H1 (cell line): ENCODE measurements at regions not wholly inside any gene's neighbourhood (a gene's known extent, or its start where the extent isn't known, plus 50 kb on each side); places are given as distances from the start of the nearest gene placed in this dataset.

Source experiments
- CTCF ChIA-PET: fragments of 300-600 bp; sonication (Branson Sonifier 250); formaldehyde crosslinking; loops from one replicate; lab custom pipeline; 2021; ENCODE audit not compliant: partially characterized antibody; lab: Charles Lee
- POLR2A ChIA-PET: fragments of 300-600 bp; sonication (Branson Sonifier 250); formaldehyde crosslinking; loops from one replicate; lab custom pipeline; 2021; ENCODE audit warnings: inconsistent platforms; ENCODE audit not compliant: partially characterized antibody; lab: Charles Lee
- DNase-seq, 2 experiments: peaks; one replicate each; pipeline versions ENCODE4 v3.0.0 to v3.0.0-alpha.2; 2010 to 2022; ENCODE audit warnings: low spot score in 2 of 2, low read depth in 1 of 2, mixed read lengths in 1 of 2
- FAIRE-seq: peaks from 2 replicates; lab custom pipeline; 2011; peaks lifted over from hg19 to GRCh38; lab: Jason Lieb, UNC
- H2AFZ ChIP-seq: 2 replicates; pipeline ENCODE4 v1.8.1; 2012; ENCODE audit warnings: low read length, inconsistent platforms
- H2AK5ac ChIP-seq: 2 replicates; pipeline ENCODE4 v1.6.1; 2013; ENCODE audit warnings: low read depth, low read length
- H2BK120ac ChIP-seq: replicated peaks from 2 replicates; pipeline ENCODE3; 2013; ENCODE audit warnings: low read depth, low read length, inconsistent platforms
- H2BK12ac ChIP-seq: 2 replicates; pipeline ENCODE4 v1.6.1; 2013; ENCODE audit warnings: low read depth, low read length
- H2BK15ac ChIP-seq: 2 replicates; pipeline ENCODE4 v1.6.1; 2013; ENCODE audit warnings: low read length
- H2BK20ac ChIP-seq: 2 replicates; pipeline ENCODE4 v1.6.1; 2013; ENCODE audit warnings: low read length
- H2BK5ac ChIP-seq: 2 replicates; pipeline ENCODE4 v1.6.1; 2013; ENCODE audit warnings: low read depth, low read length
- H3K14ac ChIP-seq: 2 replicates; pipeline ENCODE4 v1.6.1; 2013; ENCODE audit warnings: inconsistent platforms; ENCODE audit not compliant: insufficient read length
- H3K18ac ChIP-seq: 2 replicates; pipeline ENCODE4 v1.6.1; 2013; ENCODE audit warnings: low read length; ENCODE audit errors: extremely low read depth
- H3K23ac ChIP-seq: 2 replicates; pipeline ENCODE4 v1.6.1; 2013; ENCODE audit warnings: inconsistent platforms; ENCODE audit not compliant: insufficient read length
- H3K23me2 ChIP-seq: 2 replicates; pipeline ENCODE4 v1.6.1; 2013; ENCODE audit warnings: low read depth, low read length
- H3K27ac ChIP-seq: 2 replicates; pipeline ENCODE4 v1.6.1; 2011; ENCODE audit warnings: low read depth, low read length, inconsistent platforms
- H3K27me3 ChIP-seq, 4 experiments: replicated peaks in 1 of 4; 1 replicate in 1 of 4; 2 replicates in 3 of 4; pipeline versions ENCODE4 v1.6.1 to v1.8.1; 2011 to 2013; ENCODE audit warnings: low read length in 3 of 4, mild to moderate bottlenecking in 3 of 4, inconsistent platforms in 2 of 4, mixed read lengths in 2 of 4, moderate library complexity in 1 of 4; ENCODE audit not compliant: control insufficient read depth in 3 of 4, insufficient read depth in 3 of 4; ENCODE audit errors: extremely low read depth in 1 of 4
- H3K36me3 ChIP-seq, 4 experiments: 2 replicates each; pipeline versions ENCODE4 v1.6.1 to v1.8.1; 2011 to 2013; ENCODE audit warnings: mild to moderate bottlenecking in 4 of 4, low read length in 3 of 4, moderate library complexity in 2 of 4, control low read depth in 1 of 4, inconsistent platforms in 1 of 4; ENCODE audit not compliant: insufficient read depth in 4 of 4, control insufficient read depth in 2 of 4
- H3K4ac ChIP-seq: replicated peaks from 2 replicates; pipeline ENCODE3; 2013; ENCODE audit warnings: low read length, low read depth, mixed read lengths, inconsistent platforms; ENCODE audit not compliant: insufficient read length
- H3K4me1 ChIP-seq, 4 experiments: replicated peaks in 1 of 4; 1 replicate in 1 of 4; 2 replicates in 3 of 4; pipeline versions ENCODE4 v1.6.1 to v1.8.1; 2011 to 2013; ENCODE audit warnings: low read length in 3 of 4, inconsistent platforms in 2 of 4, mixed read lengths in 1 of 4; ENCODE audit not compliant: insufficient read depth in 4 of 4, control insufficient read depth in 3 of 4
- H3K4me2 ChIP-seq, 2 experiments: 2 replicates each; pipeline versions ENCODE4 v1.6.1 to v1.8.1; 2011 to 2013; ENCODE audit warnings: low read depth in 2 of 2, low read length in 2 of 2, control low read depth in 1 of 2, inconsistent platforms in 1 of 2, mild to moderate bottlenecking in 1 of 2; ENCODE audit not compliant: insufficient read depth in 1 of 2
- H3K4me3 ChIP-seq, 4 experiments: fragments of 200-600, 300-600 bp in 1 of 4; sonication (generic), shearing (Covaris generic), sonication (Bioruptor Twin) in 1 of 4; 2 replicates each; pipeline versions ENCODE4 v1.5.1 to v1.8.1; 2011 to 2016; ENCODE audit warnings: low read length in 4 of 4, low read depth in 3 of 4, control low read depth in 2 of 4, inconsistent platforms in 2 of 4, mild to moderate bottlenecking in 2 of 4, mixed read lengths in 1 of 4, moderate library complexity in 1 of 4; ENCODE audit not compliant: insufficient read depth in 2 of 4; ENCODE audit errors: extremely low read depth in 1 of 4
- H3K56ac ChIP-seq: replicated peaks from 2 replicates; pipeline ENCODE3; 2013; ENCODE audit warnings: low read depth, mild to moderate bottlenecking, mixed read lengths, low read length, inconsistent platforms; ENCODE audit not compliant: insufficient read length
- H3K79me1 ChIP-seq: 2 replicates; pipeline ENCODE4 v1.6.1; 2013; ENCODE audit warnings: low read depth, low read length, control low read depth
- H3K79me2 ChIP-seq, 2 experiments: 2 replicates each; pipeline versions ENCODE4 v1.6.1 to v1.8.1; 2012 to 2013; ENCODE audit warnings: low read length in 2 of 2, mild to moderate bottlenecking in 2 of 2, inconsistent platforms in 1 of 2; ENCODE audit not compliant: insufficient read depth in 2 of 2, control insufficient read depth in 1 of 2
- H3K9ac ChIP-seq, 4 experiments: replicated peaks in 1 of 4; 1 replicate in 1 of 4; 2 replicates in 3 of 4; pipeline versions ENCODE4 v1.6.1 to v1.8.1; 2011 to 2013; ENCODE audit warnings: low read depth in 3 of 4, low read length in 3 of 4, control low read depth in 2 of 4, mild to moderate bottlenecking in 2 of 4, moderate library complexity in 2 of 4, inconsistent platforms in 1 of 4; ENCODE audit errors: extremely low read depth in 1 of 4
- H3K9me3 ChIP-seq, 2 experiments: 2 replicates each; pipeline versions ENCODE4 v1.6.1 to v1.8.1; 2012 to 2013; ENCODE audit warnings: mild to moderate bottlenecking in 2 of 2, moderate library complexity in 2 of 2, control low read depth in 1 of 2, inconsistent platforms in 1 of 2, low read depth in 1 of 2, low read length in 1 of 2, mixed read lengths in 1 of 2; ENCODE audit not compliant: insufficient read depth in 2 of 2
- H4K20me1 ChIP-seq, 2 experiments: replicated peaks in 1 of 2; 2 replicates each; pipeline versions ENCODE3 to v1.8.1; 2011 to 2013; ENCODE audit warnings: inconsistent platforms in 2 of 2, low read length in 2 of 2, mild to moderate bottlenecking in 1 of 2; ENCODE audit not compliant: insufficient read depth in 2 of 2, control insufficient read depth in 1 of 2
- H4K5ac ChIP-seq: 2 replicates; pipeline ENCODE4 v1.6.1; 2013; ENCODE audit warnings: low read length, low read depth, mixed read lengths, inconsistent platforms; ENCODE audit not compliant: insufficient read length
- H4K8ac ChIP-seq: 2 replicates; pipeline ENCODE4 v1.8.0; 2013; ENCODE audit warnings: mild to moderate bottlenecking, moderate library complexity, low read length, inconsistent platforms; ENCODE audit not compliant: insufficient read depth; ENCODE audit errors: extremely low read depth
- H4K91ac ChIP-seq: replicated peaks from 2 replicates; pipeline ENCODE3; 2013; ENCODE audit warnings: low read length, mixed read lengths, inconsistent platforms; ENCODE audit not compliant: insufficient read length
- CHD2 ChIP-seq: IDR thresholded peaks from 2 replicates; pipeline ENCODE4 v1.6.1; 2012; ENCODE audit warnings: low read length, improper control_type of control experiment
- E2F6 ChIP-seq: IDR thresholded peaks from 2 replicates; pipeline ENCODE4 v1.6.1; 2012; ENCODE audit warnings: inconsistent platforms
- JUN ChIP-seq: IDR thresholded peaks from 2 replicates; pipeline ENCODE4 v1.6.1; 2011; ENCODE audit warnings: low read depth, mild to moderate bottlenecking, improper control_type of control experiment, low read length
- WGBS, 2 experiments: shearing (Covaris generic) in 1 of 2; methylation state at CpG; one replicate each; pipeline versions ENCODE4 v1.1.6 to v1.1.7; 2013 to 2015; ENCODE audit warnings: low lambda C conversion rate in 2 of 2, mixed read lengths in 2 of 2, inconsistent platforms in 1 of 2, low coverage in 1 of 2, missing lambda C conversion rate in 1 of 2; ENCODE audit not compliant: insufficient replicate concordance in 2 of 2, insufficient coverage in 1 of 2, insufficient read length in 1 of 2; ENCODE audit errors: extremely low coverage in 1 of 2, missing lambda C conversion rate in 1 of 2; 5-methylcytosine and 5-hydroxymethylcytosine counted together

- Histone ChIP-seq H4K20me1 (no peaks in the 10 kb centered on the region), H3K4me2 (no peak overlapping the region), H3K9ac (no peak overlapping the region), H3K4me1 (no peaks in the 10 kb centered on the region), H3K36me3 (no peaks in the 10 kb centered on the region), H2AFZ (no peak overlapping the region), H3K18ac (no peak overlapping the region), H3K27me3 (no peaks in the 10 kb centered on the region), H4K5ac (no peak overlapping the region), H2BK15ac (no peak overlapping the region), H2BK120ac (no peak overlapping the region), H3K56ac (no peak overlapping the region), H2BK12ac (no peak overlapping the region), H3K4ac (no peak overlapping the region), H3K4me3 (no peak overlapping the region), H3K23me2 (no peaks in the 10 kb centered on the region), H2BK5ac (no peak overlapping the region), H3K14ac (no peak overlapping the region), H2AK5ac (no peak overlapping the region), H3K23ac (no peak overlapping the region), H4K91ac (no peak overlapping the region), H4K8ac (no peak overlapping the region), H3K27ac (no peak overlapping the region), H3K79me2 (no peaks in the 10 kb centered on the region), H3K79me1 (no peaks in the 10 kb centered on the region), H3K9me3 (no peaks in the 10 kb centered on the region), H2BK20ac (no peak overlapping the region)
- 100% methylated on average over 2 of the region's 2 CpGs; no CpG with 5 or more reads in 1 of the 2 experiments for WGBS, 2 experiments
- TF ChIP-seq JUN (no peak), CHD2 (no peak), E2F6 (no peak)
- ChIA-PET CTCF (interaction anchor here (0.7 kb wide), 1 partner anchor 111 kb away, joined by 3 read pairs; no protein-coding TSS in a partner anchor), POLR2A (no interaction called here)
- FAIRE-seq, result no peak
- no peak for DNase-seq
Measured at GRCh38 chr17:62897706-62898105, 68.3 kb upstream of the TANC2 start.
